ENCODE measurements at regions not wholly inside any gene's neighbourhood (a gene's known extent, or its start where the extent isn't known, plus 50 kb on each side); places are given as distances from the start of the nearest gene placed in this dataset.

DNA sequence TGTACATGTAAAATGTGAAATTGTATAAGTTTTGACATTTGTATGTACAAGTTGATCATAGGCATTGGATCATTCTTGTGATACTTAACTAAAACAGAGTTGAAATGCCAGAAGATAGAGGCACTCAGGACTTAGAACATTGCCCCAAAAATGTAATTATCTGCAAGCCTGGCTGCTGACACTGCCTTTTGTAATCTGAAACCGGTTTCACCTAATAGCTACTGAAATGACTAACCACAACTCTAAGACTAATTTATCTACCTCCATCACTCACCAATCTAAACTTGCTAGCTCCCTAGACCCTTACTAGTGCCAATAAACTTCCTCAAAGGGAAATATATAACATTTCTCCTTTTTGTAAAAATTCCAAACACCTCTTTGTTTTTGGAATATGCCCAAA lies 2596.2 kb downstream of the PCDH9 start (continued):
- TF ChIP-seq, protein P1, sequence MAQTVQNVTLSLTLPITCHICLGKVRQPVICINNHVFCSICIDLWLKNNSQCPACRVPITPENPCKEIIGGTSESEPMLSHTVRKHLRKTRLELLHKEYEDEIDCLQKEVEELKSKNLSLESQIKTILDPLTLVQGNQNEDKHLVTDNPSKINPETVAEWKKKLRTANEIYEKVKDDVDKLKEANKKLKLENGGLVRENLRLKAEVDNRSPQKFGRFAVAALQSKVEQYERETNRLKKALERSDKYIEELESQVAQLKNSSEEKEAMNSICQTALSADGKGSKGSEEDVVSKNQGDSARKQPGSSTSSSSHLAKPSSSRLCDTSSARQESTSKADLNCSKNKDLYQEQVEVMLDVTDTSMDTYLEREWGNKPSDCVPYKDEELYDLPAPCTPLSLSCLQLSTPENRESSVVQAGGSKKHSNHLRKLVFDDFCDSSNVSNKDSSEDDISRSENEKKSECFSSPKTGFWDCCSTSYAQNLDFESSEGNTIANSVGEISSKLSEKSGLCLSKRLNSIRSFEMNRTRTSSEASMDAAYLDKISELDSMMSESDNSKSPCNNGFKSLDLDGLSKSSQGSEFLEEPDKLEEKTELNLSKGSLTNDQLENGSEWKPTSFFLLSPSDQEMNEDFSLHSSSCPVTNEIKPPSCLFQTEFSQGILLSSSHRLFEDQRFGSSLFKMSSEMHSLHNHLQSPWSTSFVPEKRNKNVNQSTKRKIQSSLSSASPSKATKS (CRISPR knock-in tag; IDR thresholded peaks at IDR 0.05) = no peak
- no peak for TF ChIP-seq TRIM22 (IDR thresholded peaks at IDR 0.05)

DNA sequence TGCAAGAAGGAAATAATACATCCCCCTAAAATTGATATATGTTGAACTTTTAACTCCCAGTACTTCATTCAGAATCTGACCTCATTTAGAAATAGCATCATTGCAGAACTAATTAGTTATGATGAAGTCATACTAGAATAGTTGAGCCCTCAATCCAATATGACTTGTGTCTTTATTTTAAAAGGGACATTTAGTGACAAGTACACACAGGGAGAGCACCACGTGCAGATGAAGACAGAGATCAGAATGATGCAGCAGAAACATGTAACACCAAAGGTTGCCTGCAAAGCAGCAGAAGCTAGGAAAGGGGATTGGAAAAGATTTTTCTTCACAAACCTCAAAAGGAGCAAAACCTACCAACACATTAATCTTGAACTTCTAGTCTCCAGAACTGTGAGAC lies 2602.5 kb downstream of the PCDH9 start:
- in situ Hi-C loops (cut with HindIII; ENCODE audit: extremely low pct_ligation_motif_present, low pct_unique_long_range_greater_than_20kb) = no loop called here
- TF ChIP-seq BCL3 (CRISPR knock-in tag; IDR thresholded peaks at IDR 0.05) = no peak
- TF ChIP-seq, protein P2, sequence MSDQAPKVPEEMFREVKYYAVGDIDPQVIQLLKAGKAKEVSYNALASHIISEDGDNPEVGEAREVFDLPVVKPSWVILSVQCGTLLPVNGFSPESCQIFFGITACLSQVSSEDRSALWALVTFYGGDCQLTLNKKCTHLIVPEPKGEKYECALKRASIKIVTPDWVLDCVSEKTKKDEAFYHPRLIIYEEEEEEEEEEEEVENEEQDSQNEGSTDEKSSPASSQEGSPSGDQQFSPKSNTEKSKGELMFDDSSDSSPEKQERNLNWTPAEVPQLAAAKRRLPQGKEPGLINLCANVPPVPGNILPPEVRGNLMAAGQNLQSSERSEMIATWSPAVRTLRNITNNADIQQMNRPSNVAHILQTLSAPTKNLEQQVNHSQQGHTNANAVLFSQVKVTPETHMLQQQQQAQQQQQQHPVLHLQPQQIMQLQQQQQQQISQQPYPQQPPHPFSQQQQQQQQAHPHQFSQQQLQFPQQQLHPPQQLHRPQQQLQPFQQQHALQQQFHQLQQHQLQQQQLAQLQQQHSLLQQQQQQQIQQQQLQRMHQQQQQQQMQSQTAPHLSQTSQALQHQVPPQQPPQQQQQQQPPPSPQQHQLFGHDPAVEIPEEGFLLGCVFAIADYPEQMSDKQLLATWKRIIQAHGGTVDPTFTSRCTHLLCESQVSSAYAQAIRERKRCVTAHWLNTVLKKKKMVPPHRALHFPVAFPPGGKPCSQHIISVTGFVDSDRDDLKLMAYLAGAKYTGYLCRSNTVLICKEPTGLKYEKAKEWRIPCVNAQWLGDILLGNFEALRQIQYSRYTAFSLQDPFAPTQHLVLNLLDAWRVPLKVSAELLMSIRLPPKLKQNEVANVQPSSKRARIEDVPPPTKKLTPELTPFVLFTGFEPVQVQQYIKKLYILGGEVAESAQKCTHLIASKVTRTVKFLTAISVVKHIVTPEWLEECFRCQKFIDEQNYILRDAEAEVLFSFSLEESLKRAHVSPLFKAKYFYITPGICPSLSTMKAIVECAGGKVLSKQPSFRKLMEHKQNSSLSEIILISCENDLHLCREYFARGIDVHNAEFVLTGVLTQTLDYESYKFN (CRISPR knock-in tag; conservative IDR thresholded peaks at IDR 0.05) = no peak
- TF ChIP-seq WIZ (CRISPR knock-in tag; IDR thresholded peaks at IDR 0.05) = no peak
- TF ChIP-seq, protein P3, sequence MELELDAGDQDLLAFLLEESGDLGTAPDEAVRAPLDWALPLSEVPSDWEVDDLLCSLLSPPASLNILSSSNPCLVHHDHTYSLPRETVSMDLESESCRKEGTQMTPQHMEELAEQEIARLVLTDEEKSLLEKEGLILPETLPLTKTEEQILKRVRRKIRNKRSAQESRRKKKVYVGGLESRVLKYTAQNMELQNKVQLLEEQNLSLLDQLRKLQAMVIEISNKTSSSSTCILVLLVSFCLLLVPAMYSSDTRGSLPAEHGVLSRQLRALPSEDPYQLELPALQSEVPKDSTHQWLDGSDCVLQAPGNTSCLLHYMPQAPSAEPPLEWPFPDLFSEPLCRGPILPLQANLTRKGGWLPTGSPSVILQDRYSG (CRISPR knock-in tag; IDR thresholded peaks at IDR 0.05) = no peak
- no peak for TF ChIP-seq ZNF562 (CRISPR knock-in tag; IDR thresholded peaks at IDR 0.05; ENCODE audit: borderline replicate concordance)
- no peak for TF ChIP-seq ZNF747 (CRISPR knock-in tag; IDR thresholded peaks at IDR 0.05; ENCODE audit: borderline replicate concordance)
- no peak for TF ChIP-seq ELF1 (CRISPR knock-in tag; IDR thresholded peaks at IDR 0.05)
- TF ChIP-seq HMGA1 (CRISPR knock-in tag; conservative IDR thresholded peaks at IDR 0.05) = no peak
- no peak for TF ChIP-seq ZHX1 (CRISPR knock-in tag; IDR thresholded peaks at IDR 0.05; ENCODE audit: low read depth)

More for the DNA sequence above, 2602.5 kb downstream of the PCDH9 start:
- Histone ChIP-seq H3K4me1 (ENCODE audit: insufficient read depth, low read length) (no peaks in the 10 kb centered on the region), H3K9me3 (ENCODE audit: low read length) (no peaks in the 10 kb centered on the region), H3K27me3 (ENCODE audit: control insufficient read depth in 1 of 2, insufficient read depth in 2 of 2, low read length in 2 of 2) (no peaks in the 10 kb centered on the region), H3K27ac (ENCODE audit: extremely low read length, insufficient read depth, low read length) (no peak overlapping the region), H3K4me2 (ENCODE audit: low read depth, low read length) (no peak overlapping the region), H3K4me3 (replicated peaks in 1 of 3; ENCODE audit: insufficient read depth in 1 of 3, low read depth in 2 of 3, low read length in 3 of 3) (no peak overlapping the region), H3K9ac (ENCODE audit: insufficient read depth, low read depth, low read length) (no peak overlapping the region), H2AFZ (ENCODE audit: low read length) (no peak overlapping the region), H3K79me2 (ENCODE audit: insufficient read depth, low read length) (no peaks in the 10 kb centered on the region), H4K20me1 (ENCODE audit: insufficient read depth, low read length) (no peaks in the 10 kb centered on the region), H3K36me3 (replicated peaks in 1 of 2; ENCODE audit: control insufficient read depth in 1 of 2, insufficient read depth in 2 of 2, low read length in 2 of 2) (no peaks in the 10 kb centered on the region)
- intact Hi-C loops (cut with micrococcal nuclease; ENCODE audit: unreplicated experiment) = no loop called here
- WGBS (ENCODE audit: low lambda C conversion rate) = 0% methylated on average over 1 of the region's 1 CpG
- ATAC-seq (no peak), DNase-seq (ENCODE audit: low spot score) (no peak), FAIRE-seq (no peak)
- POLR2A ChIA-PET = no interaction called here
- CTCF ChIA-PET (ENCODE audit: low intra/inter-chr PET ratio, low total read pairs) = no interaction called here
- BruUV-seq (replicated peaks) = no TSS peak
